HG03108 (cell line): ENCODE measurements at regions not wholly inside any gene's neighbourhood (a gene's known extent, or its start where the extent isn't known, plus 50 kb on each side); places are given as distances from the start of the nearest gene placed in this dataset.

Source experiments
- ATAC-seq: cut with Tn5 transposase; IDR thresholded peaks from one replicate; pipeline ENCODE4 v1.9.1; 2021; ENCODE audit warnings: moderate library complexity; ENCODE audit not compliant: unreplicated experiment

GRCh38 chr7:155178096-155178495 is 108.0 kb downstream of the HTR5A start:
- ATAC-seq: no peak

GRCh38 chr7:155181768-155182167 is 111.6 kb downstream of the HTR5A start:
- ATAC-seq: no peak

GRCh38 chr7:155182406-155182970 is 112.4 kb downstream of the HTR5A start:
- ATAC-seq: no peak

DNA sequence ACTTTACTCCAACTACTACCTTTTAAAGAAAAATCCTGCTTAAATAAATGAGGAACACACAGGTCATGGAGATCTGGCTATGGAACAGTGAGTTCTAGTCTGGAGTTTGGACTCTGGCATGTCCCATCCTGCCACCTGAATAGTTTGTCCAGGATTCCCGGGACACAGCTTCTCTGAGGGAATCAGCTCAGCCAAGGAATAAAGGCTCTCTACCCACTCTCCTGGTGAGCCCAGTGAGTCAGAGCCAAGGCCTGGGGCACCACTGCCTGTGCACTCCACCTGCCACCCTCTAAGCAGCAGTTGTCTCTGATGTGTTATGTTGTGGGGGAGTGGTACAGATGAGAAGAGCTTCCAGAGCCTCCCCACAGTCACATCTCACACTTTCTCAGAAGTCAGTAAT is 113.5 kb downstream of the HTR5A start:
- no peak for ATAC-seq

DNA sequence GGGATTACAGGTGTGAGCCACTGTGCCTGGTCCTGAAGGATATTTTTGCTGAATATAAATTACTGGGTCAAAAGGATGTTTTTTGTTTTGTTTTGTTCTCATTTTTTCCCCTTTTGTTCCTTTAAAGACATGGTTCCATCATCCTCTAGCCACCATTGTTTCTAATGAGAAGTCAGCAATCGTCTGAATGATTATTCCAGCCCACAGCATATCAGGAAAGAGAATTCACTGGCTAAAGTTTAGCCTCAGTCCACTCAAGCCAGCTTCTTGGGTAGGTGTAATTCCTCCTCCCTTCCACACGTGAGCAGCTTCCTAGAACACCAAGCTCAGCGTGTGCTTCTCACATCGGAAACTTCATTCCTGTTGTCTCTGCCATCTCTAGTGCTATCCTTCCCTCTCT is 112.8 kb upstream of the INSIG1 start:
- no peak for ATAC-seq

DNA sequence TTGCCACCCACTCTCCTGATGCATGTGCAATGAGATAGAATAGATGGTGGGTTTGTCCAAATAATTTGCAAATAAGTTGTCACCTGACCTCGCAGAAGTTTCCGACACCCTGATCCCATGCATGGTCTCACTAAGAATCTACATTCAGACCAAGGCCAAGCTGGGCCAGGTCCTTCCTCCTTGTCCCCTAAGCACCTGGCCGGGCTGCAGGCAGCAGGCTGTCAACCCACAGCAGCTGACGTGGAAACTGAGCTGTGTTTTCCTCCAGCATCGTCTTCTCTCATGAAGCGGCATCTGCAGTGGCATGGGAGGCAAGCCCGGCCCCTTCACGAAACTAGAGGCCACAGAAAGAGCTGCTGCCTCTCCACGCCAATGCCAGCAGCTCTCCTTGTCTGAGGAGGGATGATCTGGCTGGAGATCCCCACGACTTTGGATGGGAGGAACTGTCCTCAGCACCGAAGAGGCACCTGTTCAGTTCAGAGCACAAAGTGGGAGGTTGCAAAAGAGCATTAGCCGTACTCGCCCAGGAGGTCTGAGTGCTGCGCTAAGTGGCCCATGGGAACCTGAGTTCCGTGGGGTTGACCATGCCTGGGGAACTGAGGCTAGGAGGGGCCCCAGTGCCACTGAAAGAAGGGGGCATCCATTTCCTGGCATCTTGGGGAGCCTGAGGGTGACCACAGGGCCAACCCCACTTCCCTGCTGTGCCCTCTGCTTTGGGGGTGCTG is 110.5 kb upstream of the INSIG1 start:
- ATAC-seq: no peak

DNA sequence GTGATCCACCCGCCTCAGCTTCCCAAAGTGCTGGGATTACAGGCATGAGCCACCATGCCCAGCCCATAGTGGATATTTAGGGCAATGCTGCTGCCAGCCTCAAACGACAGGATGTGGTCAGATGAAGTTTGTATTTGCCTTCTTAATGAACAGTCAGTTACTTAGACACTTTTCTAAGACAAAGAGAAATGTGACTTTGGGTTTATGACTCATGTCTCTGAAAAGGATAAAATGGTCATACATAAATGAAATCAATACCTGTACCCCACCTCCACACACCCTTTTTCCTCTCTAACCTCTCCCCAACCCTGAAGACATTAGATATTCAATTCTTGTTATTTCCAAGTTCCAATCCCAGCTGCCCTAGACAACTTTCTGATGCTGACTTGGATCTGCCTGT is 109.3 kb upstream of the INSIG1 start:
- no peak for ATAC-seq

DNA sequence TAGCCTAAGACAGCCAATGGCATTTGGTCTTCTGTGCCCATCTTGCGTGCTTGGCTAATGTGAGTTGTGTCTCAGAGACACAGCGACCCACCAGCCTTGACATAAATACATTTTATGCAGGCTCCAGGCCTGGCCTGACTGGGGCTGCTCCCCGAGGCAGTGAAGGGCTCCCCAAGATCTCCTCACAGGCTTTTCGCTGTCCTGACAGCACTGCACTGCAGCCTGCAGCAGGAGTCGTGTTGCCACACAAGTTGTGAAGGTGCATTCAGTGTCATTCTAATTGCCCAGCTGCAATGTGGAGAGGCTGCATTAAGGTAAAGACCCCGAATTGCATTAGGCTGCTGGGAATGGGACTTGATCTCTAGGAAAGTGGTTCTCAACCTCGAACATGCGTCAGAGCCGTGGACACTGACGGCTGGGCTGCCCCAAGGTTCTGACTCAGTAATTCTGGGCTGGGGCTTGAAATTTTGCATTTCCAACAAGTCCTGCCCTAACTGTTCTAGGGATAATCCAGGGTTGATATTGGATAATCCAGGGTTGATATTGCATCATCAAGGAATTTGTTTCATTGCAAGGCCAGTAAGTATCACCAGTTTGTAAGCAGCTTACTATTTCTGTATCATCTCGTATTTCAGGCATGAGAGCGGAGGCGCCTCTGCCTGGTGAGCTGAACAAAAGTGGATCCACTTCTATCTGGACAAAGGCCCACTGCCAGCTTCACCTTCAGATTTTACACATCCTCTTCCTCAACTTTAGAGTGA is 108.7 kb upstream of the INSIG1 start:
- ATAC-seq: no peak

GRCh38 chr7:155189590-155189989 is 108.1 kb upstream of the INSIG1 start:
- ATAC-seq: no peak

GRCh38 chr7:155190688-155191087 is 107.0 kb upstream of the INSIG1 start:
- no peak for ATAC-seq

- ATAC-seq: no peak
Observed at GRCh38 chr7:155191137-155191536, 106.5 kb upstream of the INSIG1 start.

GRCh38 chr7:155191901-155192478 is 105.7 kb upstream of the INSIG1 start:
- ATAC-seq: peak; percentile 55

GRCh38 chr7:155192961-155193640 is 104.6 kb upstream of the INSIG1 start:
- ATAC-seq: no peak

- no peak for ATAC-seq
Observed at GRCh38 chr7:155193716-155194115, 104.0 kb upstream of the INSIG1 start.

- no peak for ATAC-seq
Observed at GRCh38 chr7:155194382-155195140, 103.1 kb upstream of the INSIG1 start.

DNA sequence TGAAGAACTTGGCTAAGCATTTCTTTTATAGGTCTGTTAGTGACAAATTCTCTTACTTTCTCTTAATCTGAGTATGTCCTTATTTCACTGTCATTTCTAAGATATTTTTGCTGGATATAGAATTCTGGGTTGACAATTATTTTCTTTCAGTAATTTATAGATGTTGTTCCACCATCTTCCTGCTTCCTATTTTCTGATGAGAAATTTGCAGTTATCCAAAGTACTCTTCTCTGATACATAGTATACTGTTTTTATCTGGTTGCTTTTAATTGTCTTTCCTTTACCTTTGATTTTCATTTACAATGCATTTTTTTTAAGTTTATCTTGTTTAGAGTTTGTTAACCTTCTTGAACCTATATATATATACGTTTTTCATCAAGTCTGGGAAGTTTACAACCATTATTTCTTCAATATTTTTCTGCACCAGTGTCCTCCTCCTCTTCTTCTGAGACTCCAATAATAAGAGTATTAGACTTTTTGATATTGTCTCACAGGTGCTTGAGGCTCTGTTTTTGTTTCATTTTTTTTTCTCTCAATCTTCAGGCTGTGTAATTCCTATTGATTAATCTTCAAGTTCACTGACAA is 101.6 kb upstream of the INSIG1 start:
- no peak for ATAC-seq

GRCh38 chr7:155198196-155198892 is 99.3 kb upstream of the INSIG1 start:
- ATAC-seq: no peak

DNA sequence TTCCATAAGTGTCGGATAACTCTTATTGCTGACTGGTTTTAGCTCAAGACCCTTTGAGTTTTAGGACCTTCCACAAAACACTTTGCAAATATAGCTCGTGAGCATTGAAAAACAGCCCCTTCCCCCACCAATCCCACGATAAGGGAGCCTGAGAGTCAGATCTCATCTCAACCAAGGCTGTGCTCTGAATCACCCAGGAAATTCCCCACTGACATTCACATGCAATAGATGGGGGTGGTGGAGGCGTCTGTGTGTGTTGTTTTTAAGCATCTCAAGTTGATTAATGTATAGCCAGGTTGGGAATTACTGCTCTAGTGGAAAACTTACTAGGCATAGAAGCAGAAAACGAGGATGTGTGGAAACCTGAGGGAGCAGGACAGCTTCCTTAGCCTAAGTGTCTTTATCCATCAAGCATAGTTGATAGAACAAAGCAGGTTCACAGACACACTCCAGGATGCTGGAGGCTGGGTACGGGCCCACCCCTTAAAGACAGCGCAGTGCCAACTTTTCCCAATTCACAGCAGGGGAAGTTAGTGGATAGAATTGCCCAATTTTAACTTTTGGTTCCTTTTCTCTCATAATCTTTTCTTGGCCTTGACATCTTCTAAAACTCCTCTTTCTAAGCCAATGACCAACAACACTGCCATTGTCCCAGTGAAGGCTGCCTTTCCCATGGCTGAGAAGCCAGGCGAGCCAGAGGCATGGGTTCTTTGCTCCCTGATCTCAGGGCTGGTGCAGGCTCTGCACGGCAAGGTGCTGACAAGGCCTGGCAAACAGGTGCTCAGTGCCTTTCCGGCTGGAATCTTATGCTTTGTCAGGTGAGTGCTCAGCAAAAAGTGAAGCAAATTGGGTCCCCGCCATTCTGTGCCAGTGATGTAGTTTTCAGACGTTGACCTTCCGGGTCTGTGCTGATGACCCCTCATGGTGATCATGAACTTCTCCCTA is 98.5 kb upstream of the INSIG1 start:
- ATAC-seq: peak; percentile 47
